GM19351 (cell line): ENCODE measurements at regions not wholly inside any gene's neighbourhood (a gene's known extent, or its start where the extent isn't known, plus 50 kb on each side); places are given as distances from the start of the nearest gene placed in this dataset.

Experiments
- ATAC-seq: cut with Tn5 transposase; IDR thresholded peaks from one replicate; pipeline ENCODE4 v1.9.1; 2021; ENCODE audit warnings: mild to moderate bottlenecking, moderate library complexity; ENCODE audit not compliant: unreplicated experiment

GRCh38 chr6:139778688-139779087, 404.2 kb upstream of the CITED2 start:
- ATAC-seq = no peak

GRCh38 chr6:139778106-139778505, 403.7 kb upstream of the CITED2 start:
- ATAC-seq = no peak

GRCh38 chr6:139777202-139777970, 402.9 kb upstream of the CITED2 start:
- no peak for ATAC-seq

- no peak for ATAC-seq
These were observed 401.6 kb upstream of the CITED2 start for GRCh38 chr6:139776041-139776440.

GRCh38 chr6:139768196-139768595, 393.7 kb upstream of the CITED2 start:
- ATAC-seq = no peak

GRCh38 chr6:139766796-139767195, 392.3 kb upstream of the CITED2 start:
- no peak for ATAC-seq

GRCh38 chr6:139765825-139766285, 391.4 kb upstream of the CITED2 start:
- no peak for ATAC-seq

- ATAC-seq = peak; percentile 83
These were observed 390.1 kb upstream of the CITED2 start for GRCh38 chr6:139764498-139764986.

- ATAC-seq = no peak
These were observed 389.2 kb upstream of the CITED2 start for GRCh38 chr6:139763468-139764210.

GRCh38 chr6:139762587-139763031, 388.2 kb upstream of the CITED2 start:
- peak; percentile 38 for ATAC-seq

- ATAC-seq = no peak
These were observed 385.7 kb upstream of the CITED2 start for GRCh38 chr6:139760128-139760527.

- no peak for ATAC-seq
These were observed 384.6 kb upstream of the CITED2 start for GRCh38 chr6:139759086-139759485.

GRCh38 chr6:139758209-139758611, 383.8 kb upstream of the CITED2 start:
- ATAC-seq = no peak

GRCh38 chr6:139757784-139758183, 383.3 kb upstream of the CITED2 start:
- no peak for ATAC-seq

GRCh38 chr6:139756381-139756780, 381.9 kb upstream of the CITED2 start:
- ATAC-seq = no peak

GRCh38 chr6:139754898-139755775, 380.7 kb upstream of the CITED2 start:
- ATAC-seq = no peak

GRCh38 chr6:139753198-139753861, 378.9 kb upstream of the CITED2 start:
- ATAC-seq = no peak

GRCh38 chr6:139752086-139752485, 377.6 kb upstream of the CITED2 start:
- no peak for ATAC-seq

GRCh38 chr6:139751179-139751578, 376.7 kb upstream of the CITED2 start:
- ATAC-seq = no peak

- no peak for ATAC-seq
These were observed 374.1 kb upstream of the CITED2 start for GRCh38 chr6:139748353-139749146.
